ENCODE measurements at regions not wholly inside any gene's neighbourhood (a gene's known extent, or its start where the extent isn't known, plus 50 kb on each side); places are given as distances from the start of the nearest gene placed in this dataset.

GRCh38 chr11:62026739-62027370, 59.4 kb upstream of the FTH1 start:
- H3K27ac ChIP-seq: no peak overlapping the region
- H3K4me1 ChIP-seq: peaks cover 4% of the 10 kb centered on the region
- H3K4me3 ChIP-seq: no peak overlapping the region
- intact Hi-C loops (cut with DNase I): no loop called here
- no peaks in the 10 kb centered on the region for H3K36me3 ChIP-seq
- H3K9me3 ChIP-seq: no peaks in the 10 kb centered on the region
- H3K27me3 ChIP-seq: no peaks in the 10 kb centered on the region
- no peak for TF ChIP-seq CTCF (IDR thresholded peaks at IDR 0.05)
- no peak for DNase-seq
- ATAC-seq: no peak

- Histone ChIP-seq H3K4me3 (no peak overlapping the region), H3K9me3 (no peaks in the 10 kb centered on the region), H3K4me1 (peaks cover 4% of the 10 kb centered on the region), H3K27ac (peak overlapping the region; percentile 81), H3K27me3 (no peaks in the 10 kb centered on the region), H3K36me3 (no peaks in the 10 kb centered on the region)
- DNase-seq (peak; percentile 71), ATAC-seq (peak; percentile 94)
- TF ChIP-seq CTCF (IDR thresholded peaks at IDR 0.05): no peak
- intact Hi-C loops (cut with DNase I): no loop called here
These were observed 58.2 kb upstream of the FTH1 start for GRCh38 chr11:62025487-62026105.

GRCh38 chr11:62024936-62025486, 57.6 kb upstream of the FTH1 start:
- ATAC-seq: peak; percentile 2
- no peaks in the 10 kb centered on the region for H3K9me3 ChIP-seq
- intact Hi-C loops (cut with DNase I): no loop called here
- TF ChIP-seq CTCF (IDR thresholded peaks at IDR 0.05): no peak
- H3K4me3 ChIP-seq: no peak overlapping the region
- no peaks in the 10 kb centered on the region for H3K27me3 ChIP-seq
- no peak for DNase-seq
- H3K27ac ChIP-seq: peak overlapping the region; percentile 81
- H3K4me1 ChIP-seq: peaks cover 4% of the 10 kb centered on the region
- H3K36me3 ChIP-seq: no peaks in the 10 kb centered on the region

- H3K36me3 ChIP-seq: no peaks in the 10 kb centered on the region
- no peak for TF ChIP-seq CTCF (IDR thresholded peaks at IDR 0.05)
- intact Hi-C loops (cut with DNase I): no loop called here
- H3K4me3 ChIP-seq: no peak overlapping the region
- no peaks in the 10 kb centered on the region for H3K27me3 ChIP-seq
- no peak for ATAC-seq
- H3K27ac ChIP-seq: no peak overlapping the region
- peaks cover 4% of the 10 kb centered on the region for H3K4me1 ChIP-seq
- peak; percentile 12 for DNase-seq
- no peaks in the 10 kb centered on the region for H3K9me3 ChIP-seq
These were observed 54.8 kb upstream of the FTH1 start for GRCh38 chr11:62022211-62022610.

- DNase-seq (peak; percentile 54), ATAC-seq (peak; percentile 6)
- intact Hi-C loops (cut with DNase I): no loop called here
- Histone ChIP-seq H3K36me3 (no peaks in the 10 kb centered on the region), H3K9me3 (no peaks in the 10 kb centered on the region), H3K27ac (no peak overlapping the region), H3K27me3 (no peaks in the 10 kb centered on the region), H3K4me3 (no peak overlapping the region), H3K4me1 (no peaks in the 10 kb centered on the region)
- TF ChIP-seq CTCF (IDR thresholded peaks at IDR 0.05): no peak
These were observed 53.2 kb upstream of the FTH1 start for GRCh38 chr11:62020661-62021060.
